ENCODE measurements at regions not wholly inside any gene's neighbourhood (a gene's known extent, or its start where the extent isn't known, plus 50 kb on each side); places are given as distances from the start of the nearest gene placed in this dataset.
A peak's percentile ranks its signal among the peaks of the same experiment; 100 is the strongest.

DNA sequence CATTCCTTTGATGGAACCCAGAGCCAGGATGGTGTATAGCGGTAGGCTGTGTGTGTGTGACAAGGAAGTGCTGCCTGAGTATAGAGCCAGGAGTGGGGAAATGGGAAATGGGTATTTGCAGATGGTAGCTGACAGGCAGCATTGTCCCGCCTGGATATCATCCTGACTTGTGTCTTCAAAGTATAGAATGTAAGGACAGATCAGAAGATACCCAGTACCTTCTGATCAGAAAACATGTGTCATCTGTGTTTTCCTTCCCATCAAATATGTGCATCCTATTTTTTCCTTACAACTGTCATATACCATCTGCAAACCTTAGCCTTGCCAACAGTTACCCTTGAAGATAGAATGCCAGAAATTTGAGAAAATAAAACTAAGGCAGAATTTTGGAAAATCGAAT lies 146.2 kb upstream of the CBLB start:
- WGBS, 2 experiments (ENCODE audit: insufficient coverage in 2 of 2), result 83% methylated on average over 1 of the region's 3 CpGs; no CpG with 5 or more reads in 1 of the 2 experiments

DNA sequence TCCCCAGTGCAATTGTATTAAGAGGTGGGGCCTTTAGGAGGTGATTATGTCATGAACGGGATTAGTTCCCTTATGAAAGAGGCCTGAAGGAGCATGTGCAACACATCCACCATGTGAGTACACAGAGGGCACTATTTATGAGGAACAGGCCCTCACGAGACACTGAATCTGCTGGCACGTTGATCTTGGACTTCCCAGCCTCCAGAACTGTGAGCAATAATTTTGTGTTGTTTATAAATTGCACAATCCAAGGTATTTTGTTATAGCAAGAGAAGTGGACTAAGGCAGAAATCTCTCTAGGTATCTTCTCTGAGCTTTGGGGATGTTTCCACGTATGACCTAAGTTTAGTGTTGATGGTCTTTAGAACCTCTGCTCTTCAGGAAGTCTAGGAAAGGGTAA lies 149.3 kb upstream of the CBLB start:
- H3K9me3 ChIP-seq (ENCODE audit: control insufficient read depth, low read length), result no peaks in the 10 kb centered on the region
- H3K4me3 ChIP-seq (ENCODE audit: extremely low read depth, insufficient read depth, low read length, poor library complexity, severe bottlenecking), result no peak overlapping the region
- no peaks in the 10 kb centered on the region for H3K36me3 ChIP-seq (ENCODE audit: control insufficient read depth, insufficient read depth, low read length)
- 87 to 100% methylated on average over 3 to 4 of the region's 4 CpGs for WGBS, 2 experiments (ENCODE audit: insufficient coverage in 2 of 2)
- no peak overlapping the region for H3K27ac ChIP-seq (ENCODE audit: low read depth, low read length, severe bottlenecking)
- H3K4me1 ChIP-seq (ENCODE audit: control insufficient read depth, insufficient read depth, low read length, poor library complexity, severe bottlenecking), result no peaks in the 10 kb centered on the region

More for the DNA sequence above, 146.2 kb upstream of the CBLB start:
- Histone ChIP-seq H3K4me3 (ENCODE audit: extremely low read depth, insufficient read depth, low read length, poor library complexity, severe bottlenecking) (no peak overlapping the region), H3K4me1 (ENCODE audit: control insufficient read depth, insufficient read depth, low read length, poor library complexity, severe bottlenecking) (no peaks in the 10 kb centered on the region), H3K9me3 (ENCODE audit: control insufficient read depth, low read length) (no peaks in the 10 kb centered on the region), H3K27ac (ENCODE audit: low read depth, low read length, severe bottlenecking) (no peak overlapping the region), H3K36me3 (ENCODE audit: control insufficient read depth, insufficient read depth, low read length) (no peaks in the 10 kb centered on the region)

DNA sequence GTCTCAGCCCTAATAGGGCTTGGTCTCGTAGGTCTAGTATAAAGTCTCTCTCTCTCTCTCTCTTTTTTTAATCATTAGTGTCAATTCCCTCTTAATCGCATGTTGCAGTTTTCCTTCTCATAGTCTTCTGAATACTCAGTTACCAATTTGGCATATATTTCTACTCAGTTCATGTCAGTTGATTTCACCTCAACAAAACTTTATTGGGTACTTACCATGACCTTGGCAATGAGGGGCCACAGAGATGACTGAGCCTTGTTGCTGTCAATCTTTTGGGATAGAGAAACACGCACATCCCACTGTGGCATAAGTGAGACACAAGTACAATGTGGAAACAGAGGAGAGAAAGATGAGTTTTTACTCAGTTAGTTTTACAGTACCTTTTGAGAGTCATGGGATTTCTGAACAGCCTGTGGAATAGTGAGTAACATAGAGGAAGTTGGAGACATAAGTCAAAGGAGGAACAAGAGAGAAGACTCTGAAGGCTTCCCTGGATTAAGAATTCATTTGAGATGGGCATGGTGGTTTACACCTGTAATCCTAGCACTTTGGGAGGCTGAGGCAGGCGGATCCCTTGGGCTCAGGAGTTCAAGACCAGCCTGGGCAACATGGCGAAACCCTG lies 150.2 kb upstream of the CBLB start:
- WGBS, 2 experiments (ENCODE audit: insufficient coverage in 2 of 2), result 82 to 83% methylated on average over 3 of the region's 5 CpGs
- Histone ChIP-seq H3K9me3 (ENCODE audit: control insufficient read depth, low read length) (no peaks in the 10 kb centered on the region), H3K4me3 (ENCODE audit: extremely low read depth, insufficient read depth, low read length, poor library complexity, severe bottlenecking) (no peak overlapping the region), H3K4me1 (ENCODE audit: control insufficient read depth, insufficient read depth, low read length, poor library complexity, severe bottlenecking) (no peaks in the 10 kb centered on the region), H3K36me3 (ENCODE audit: control insufficient read depth, insufficient read depth, low read length) (no peaks in the 10 kb centered on the region), H3K27ac (ENCODE audit: low read depth, low read length, severe bottlenecking) (no peak overlapping the region)

GRCh38 chr3:106022913-106023312 lies 154.1 kb upstream of the CBLB start:
- WGBS, 2 experiments (ENCODE audit: insufficient coverage in 2 of 2), result 100% methylated on average over 1 of the region's 5 CpGs

GRCh38 chr3:106025151-106025722 lies 156.4 kb upstream of the CBLB start:
- 83 to 85% methylated on average over 2 of the region's 4 CpGs for WGBS, 2 experiments (ENCODE audit: insufficient coverage in 2 of 2)
- H3K27ac ChIP-seq (ENCODE audit: low read depth, low read length, severe bottlenecking), result peak overlapping the region; percentile 13
- no peaks in the 10 kb centered on the region for H3K9me3 ChIP-seq (ENCODE audit: control insufficient read depth, low read length)
- no peak overlapping the region for H3K4me3 ChIP-seq (ENCODE audit: extremely low read depth, insufficient read depth, low read length, poor library complexity, severe bottlenecking)
- H3K4me1 ChIP-seq (ENCODE audit: control insufficient read depth, insufficient read depth, low read length, poor library complexity, severe bottlenecking), result no peaks in the 10 kb centered on the region
- no peaks in the 10 kb centered on the region for H3K36me3 ChIP-seq (ENCODE audit: control insufficient read depth, insufficient read depth, low read length)

More at GRCh38 chr3:106022913-106023312, 154.1 kb upstream of the CBLB start:
- no peak overlapping the region for H3K4me3 ChIP-seq (ENCODE audit: extremely low read depth, insufficient read depth, low read length, poor library complexity, severe bottlenecking)
- H3K36me3 ChIP-seq (ENCODE audit: control insufficient read depth, insufficient read depth, low read length), result no peaks in the 10 kb centered on the region
- H3K9me3 ChIP-seq (ENCODE audit: control insufficient read depth, low read length), result no peaks in the 10 kb centered on the region
- no peaks in the 10 kb centered on the region for H3K4me1 ChIP-seq (ENCODE audit: control insufficient read depth, insufficient read depth, low read length, poor library complexity, severe bottlenecking)
- no peak overlapping the region for H3K27ac ChIP-seq (ENCODE audit: low read depth, low read length, severe bottlenecking)

- H3K9me3 ChIP-seq (ENCODE audit: control insufficient read depth, low read length), result no peaks in the 10 kb centered on the region
- no peaks in the 10 kb centered on the region for H3K36me3 ChIP-seq (ENCODE audit: control insufficient read depth, insufficient read depth, low read length)
- 94 to 100% methylated on average over 1 to 2 of the region's 4 CpGs for WGBS, 2 experiments (ENCODE audit: insufficient coverage in 2 of 2)
- H3K27ac ChIP-seq (ENCODE audit: low read depth, low read length, severe bottlenecking), result no peak overlapping the region
- no peak overlapping the region for H3K4me3 ChIP-seq (ENCODE audit: extremely low read depth, insufficient read depth, low read length, poor library complexity, severe bottlenecking)
- H3K4me1 ChIP-seq (ENCODE audit: control insufficient read depth, insufficient read depth, low read length, poor library complexity, severe bottlenecking), result no peaks in the 10 kb centered on the region
These were observed 161.3 kb upstream of the CBLB start for GRCh38 chr3:106029954-106030626.

- H3K27ac ChIP-seq (ENCODE audit: low read depth, low read length, severe bottlenecking), result no peak overlapping the region
- H3K36me3 ChIP-seq (ENCODE audit: control insufficient read depth, insufficient read depth, low read length), result no peaks in the 10 kb centered on the region
- no peak overlapping the region for H3K4me3 ChIP-seq (ENCODE audit: extremely low read depth, insufficient read depth, low read length, poor library complexity, severe bottlenecking)
- no peaks in the 10 kb centered on the region for H3K9me3 ChIP-seq (ENCODE audit: control insufficient read depth, low read length)
- H3K4me1 ChIP-seq (ENCODE audit: control insufficient read depth, insufficient read depth, low read length, poor library complexity, severe bottlenecking), result no peaks in the 10 kb centered on the region
These were observed 161.8 kb upstream of the CBLB start for GRCh38 chr3:106030627-106030963.

- H3K27ac ChIP-seq (ENCODE audit: low read depth, low read length, severe bottlenecking), result no peak overlapping the region
- H3K4me1 ChIP-seq (ENCODE audit: control insufficient read depth, insufficient read depth, low read length, poor library complexity, severe bottlenecking), result no peaks in the 10 kb centered on the region
- H3K36me3 ChIP-seq (ENCODE audit: control insufficient read depth, insufficient read depth, low read length), result no peaks in the 10 kb centered on the region
- no peaks in the 10 kb centered on the region for H3K9me3 ChIP-seq (ENCODE audit: control insufficient read depth, low read length)
- WGBS, 2 experiments (ENCODE audit: insufficient coverage in 2 of 2), result no CpG with 5 or more reads among the region's 2 CpGs
- H3K4me3 ChIP-seq (ENCODE audit: extremely low read depth, insufficient read depth, low read length, poor library complexity, severe bottlenecking), result no peak overlapping the region
These were observed 163.7 kb upstream of the CBLB start for GRCh38 chr3:106032479-106032878.

DNA sequence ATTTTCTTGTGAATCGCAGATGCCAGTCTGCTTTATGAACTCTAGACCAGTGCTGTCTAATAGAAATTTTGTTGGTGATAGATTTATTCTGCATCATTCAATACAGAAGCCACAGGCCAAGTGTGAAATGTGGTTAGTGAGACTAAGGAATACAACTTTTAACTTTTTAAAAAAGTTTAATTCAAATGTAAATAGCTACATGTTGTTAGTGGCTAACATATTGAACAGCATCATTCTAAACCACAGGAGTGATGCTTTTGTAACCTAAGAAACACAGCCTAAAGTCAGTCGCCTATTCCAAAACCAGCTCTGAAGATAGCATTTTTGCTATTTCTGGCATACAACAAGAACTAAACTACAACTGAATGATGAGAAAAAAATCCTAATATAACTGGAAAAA lies 164.8 kb upstream of the CBLB start:
- no peak overlapping the region for H3K4me3 ChIP-seq (ENCODE audit: extremely low read depth, insufficient read depth, low read length, poor library complexity, severe bottlenecking)
- WGBS, 2 experiments (ENCODE audit: insufficient coverage in 2 of 2), result no CpG with 5 or more reads among the region's 2 CpGs
- H3K4me1 ChIP-seq (ENCODE audit: control insufficient read depth, insufficient read depth, low read length, poor library complexity, severe bottlenecking), result no peaks in the 10 kb centered on the region
- no peak overlapping the region for H3K27ac ChIP-seq (ENCODE audit: low read depth, low read length, severe bottlenecking)
- H3K9me3 ChIP-seq (ENCODE audit: control insufficient read depth, low read length), result no peaks in the 10 kb centered on the region
- H3K36me3 ChIP-seq (ENCODE audit: control insufficient read depth, insufficient read depth, low read length), result no peaks in the 10 kb centered on the region

GRCh38 chr3:106034313-106034712 lies 165.5 kb upstream of the CBLB start:
- no peak overlapping the region for H3K27ac ChIP-seq (ENCODE audit: low read depth, low read length, severe bottlenecking)
- peaks cover under 1% of the 10 kb centered on the region for H3K9me3 ChIP-seq (ENCODE audit: control insufficient read depth, low read length)
- H3K4me3 ChIP-seq (ENCODE audit: extremely low read depth, insufficient read depth, low read length, poor library complexity, severe bottlenecking), result no peak overlapping the region
- H3K4me1 ChIP-seq (ENCODE audit: control insufficient read depth, insufficient read depth, low read length, poor library complexity, severe bottlenecking), result no peaks in the 10 kb centered on the region
- 80% methylated on average over 1 of the region's 2 CpGs; no CpG with 5 or more reads in 1 of the 2 experiments for WGBS, 2 experiments (ENCODE audit: insufficient coverage in 2 of 2)
- no peaks in the 10 kb centered on the region for H3K36me3 ChIP-seq (ENCODE audit: control insufficient read depth, insufficient read depth, low read length)

GRCh38 chr3:106035619-106036018 lies 166.8 kb upstream of the CBLB start:
- WGBS, 2 experiments (ENCODE audit: insufficient coverage in 2 of 2), result 86 to 89% methylated on average over 3 of the region's 4 CpGs

More at GRCh38 chr3:106035619-106036018, 166.8 kb upstream of the CBLB start:
- no peaks in the 10 kb centered on the region for H3K4me1 ChIP-seq (ENCODE audit: control insufficient read depth, insufficient read depth, low read length, poor library complexity, severe bottlenecking)
- H3K9me3 ChIP-seq (ENCODE audit: control insufficient read depth, low read length), result peaks cover 3% of the 10 kb centered on the region
- H3K36me3 ChIP-seq (ENCODE audit: control insufficient read depth, insufficient read depth, low read length), result no peaks in the 10 kb centered on the region
- H3K27ac ChIP-seq (ENCODE audit: low read depth, low read length, severe bottlenecking), result no peak overlapping the region
- no peak overlapping the region for H3K4me3 ChIP-seq (ENCODE audit: extremely low read depth, insufficient read depth, low read length, poor library complexity, severe bottlenecking)
